ENCODE measurements at regions not wholly inside any gene's neighbourhood (a gene's known extent, or its start where the extent isn't known, plus 50 kb on each side); places are given as distances from the start of the nearest gene placed in this dataset.

GRCh38 chrX:499870-500364 is 113.2 kb upstream of the PPP2R3B start:
- H3K79me1 ChIP-seq (ENCODE audit: low read depth, low read length) = peaks cover 3% of the 10 kb centered on the region; the same call in 1 of the 2 replicates
- FAIRE-seq (peak; percentile 57), DNase-seq (ENCODE audit: low read depth in 1 of 2, low spot score in 2 of 2) (peak; percentile 36 to 68)
- peak overlapping the region; percentile 25 for H4K5ac ChIP-seq (ENCODE audit: insufficient read length, low read depth, low read length)
- H2BK12ac ChIP-seq (ENCODE audit: low read depth, low read length) = peak overlapping the region; percentile 99; the same call in 1 of the 2 replicates
- peak overlapping the region in 3 of 4 experiments; percentile 21 to 25 (median 24); a peak in 5 of 7 replicates for H3K9ac ChIP-seq (replicated peaks in 1 of 4; ENCODE audit: extremely low read depth in 1 of 4, low read depth in 3 of 4, low read length in 3 of 4)
- peak overlapping the region; percentile 98 for H2BK20ac ChIP-seq (ENCODE audit: low read length)
- H4K91ac ChIP-seq (replicated peaks; ENCODE audit: insufficient read length, low read length) = peak overlapping the region; percentile 87
- H2BK5ac ChIP-seq (ENCODE audit: low read depth, low read length) = peak overlapping the region; percentile 96
- H3K27ac ChIP-seq (ENCODE audit: low read depth, low read length) = peak overlapping the region; percentile 55; the same call in 1 of the 2 replicates
- H2AFZ ChIP-seq (ENCODE audit: low read length) = peak overlapping the region; percentile 52; the same call in 1 of the 2 replicates
- H2BK120ac ChIP-seq (replicated peaks; ENCODE audit: low read depth, low read length) = peak overlapping the region; percentile 99
- CTCF ChIA-PET (ENCODE audit: partially characterized antibody) = no interaction called here
- H3K4ac ChIP-seq (replicated peaks; ENCODE audit: insufficient read length, low read depth, low read length) = peak overlapping the region; percentile 40
- peaks cover 0 to 14% (median 8%) of the 10 kb centered on the region in 4 experiments; a peak in 6 of 7 replicates for H3K27me3 ChIP-seq (replicated peaks in 1 of 4; ENCODE audit: control insufficient read depth in 3 of 4, extremely low read depth in 1 of 4, insufficient read depth in 3 of 4, low read length in 3 of 4)
- H3K56ac ChIP-seq (replicated peaks; ENCODE audit: insufficient read length, low read depth, low read length) = peak overlapping the region; percentile 43
- peak overlapping the region; percentile 27 to 52 (median 30); a peak in 7 of 8 replicates for H3K4me3 ChIP-seq (ENCODE audit: extremely low read depth in 1 of 4, insufficient read depth in 2 of 4, low read depth in 3 of 4, low read length in 4 of 4)
- H3K23me2 ChIP-seq (ENCODE audit: low read depth, low read length) = peaks cover 17% of the 10 kb centered on the region
- peak overlapping the region; percentile 54; the same call in 1 of the 2 replicates for H4K8ac ChIP-seq (ENCODE audit: extremely low read depth, insufficient read depth, low read length)
- peak overlapping the region; percentile 65; the same call in 1 of the 2 replicates for H2BK15ac ChIP-seq (ENCODE audit: low read length)
- H3K14ac ChIP-seq (ENCODE audit: insufficient read length) = no peak overlapping the region
- no peak overlapping the region for H3K23ac ChIP-seq (ENCODE audit: insufficient read length)
- H2AK5ac ChIP-seq (ENCODE audit: low read depth, low read length) = no peak overlapping the region
- peaks cover 0 to 4% of the 10 kb centered on the region in 2 experiments; a peak in 1 of 4 replicates for H3K79me2 ChIP-seq (ENCODE audit: control insufficient read depth in 1 of 2, insufficient read depth in 2 of 2, low read length in 2 of 2)
- WGBS, 2 experiments (ENCODE audit: extremely low coverage in 1 of 2, insufficient coverage in 1 of 2, insufficient read length in 1 of 2, insufficient replicate concordance in 2 of 2, low coverage in 1 of 2, low lambda C conversion rate in 2 of 2, missing lambda C conversion rate in 1 of 2) = 5% methylated on average over 21 of the region's 21 CpGs; no CpG with 5 or more reads in 1 of the 2 experiments
- H3K4me1 ChIP-seq (replicated peaks in 1 of 4; ENCODE audit: control insufficient read depth in 3 of 4, insufficient read depth in 4 of 4, low read length in 3 of 4) = peaks cover 5 to 28% (median 16%) of the 10 kb centered on the region in 4 experiments; a peak in 6 of 7 replicates
- TF ChIP-seq KDM5A (IDR thresholded peaks at IDR 0.05; ENCODE audit: low read length) (no peak), SP1 (IDR thresholded peaks at IDR 0.05; ENCODE audit: low read depth, low read length) (peak; percentile 54; the same call in 1 of the 2 replicates), POU5F1 (IDR thresholded peaks at IDR 0.05; ENCODE audit: low read depth, low read length) (peak; percentile 85), CREB1 (IDR thresholded peaks at IDR 0.05) (no peak), E2F6 (IDR thresholded peaks at IDR 0.05) (peak; percentile 19; the same call in 1 of the 2 replicates), SIRT6 (IDR thresholded peaks at IDR 0.05; ENCODE audit: low read length) (no peak), ASH2L (IDR thresholded peaks at IDR 0.05; ENCODE audit: low read length) (peak; percentile 45), TCF12 (IDR thresholded peaks at IDR 0.05; ENCODE audit: low read depth, low read length) (no peak), TBP (IDR thresholded peaks at IDR 0.05; ENCODE audit: low read depth, low read length) (0 out of 2 replicates have a peak, but pooled peaks have one; percentile 30), PHF8 (conservative IDR thresholded peaks at IDR 0.05; ENCODE audit: low read depth, low read length) (no peak), MAX (IDR thresholded peaks at IDR 0.05) (peak; percentile 17; the same call in 1 of the 2 replicates), POLR2A (IDR thresholded peaks at IDR 0.05; ENCODE audit: control extremely low read depth in 1 of 2, low read depth in 2 of 2, low read length in 2 of 2) (peak in 1 of 2 experiments; percentile 65; a peak in 2 of 3 replicates), HDAC6 (IDR thresholded peaks at IDR 0.05; ENCODE audit: low read depth, low read length) (no peak)
- H3K4me2 ChIP-seq (ENCODE audit: insufficient read depth in 1 of 2, low read depth in 2 of 2, low read length in 2 of 2) = peak overlapping the region; percentile 72 to 94
- peaks cover 0 to 6% of the 10 kb centered on the region in 2 experiments for H4K20me1 ChIP-seq (replicated peaks in 1 of 2; ENCODE audit: control insufficient read depth in 1 of 2, insufficient read depth in 2 of 2, low read length in 2 of 2)
- H3K18ac ChIP-seq (ENCODE audit: extremely low read depth, low read length) = peak overlapping the region; percentile 98
- POLR2A ChIA-PET (ENCODE audit: partially characterized antibody) = no interaction called here
- H3K9me3 ChIP-seq (ENCODE audit: insufficient read depth in 2 of 2, low read depth in 1 of 2, low read length in 1 of 2) = no peaks in the 10 kb centered on the region
- H3K36me3 ChIP-seq (ENCODE audit: control insufficient read depth in 2 of 4, insufficient read depth in 4 of 4, low read length in 3 of 4) = no peaks in the 10 kb centered on the region; a peak in 1 of 8 replicates
